Bronchial epithelial cell (primary cell): ENCODE measurements at regions not wholly inside any gene's neighbourhood (a gene's known extent, or its start where the extent isn't known, plus 50 kb on each side); places are given as distances from the start of the nearest gene placed in this dataset.
A peak's percentile ranks its signal among the peaks of the same experiment; 100 is the strongest.

Source experiments
- DNase-seq: peaks from one replicate; pipeline ENCODE4 v3.0.0-alpha.2; 2010; ENCODE audit warnings: low read depth
- FAIRE-seq: peaks from 2 replicates; lab custom pipeline; 2011; peaks lifted over from hg19 to GRCh38; lab: Jason Lieb, UNC
- H3K27me3 ChIP-seq: 2 replicates; pipeline ENCODE4 v1.5.1; 2011; ENCODE audit warnings: low read length; ENCODE audit not compliant: control insufficient read depth, insufficient read depth
- H3K36me3 ChIP-seq: 2 replicates; pipeline ENCODE4 v1.5.1; 2011; ENCODE audit warnings: low read length; ENCODE audit not compliant: control insufficient read depth, insufficient read depth
- H3K4me3 ChIP-seq: 2 replicates; pipeline ENCODE4 v1.5.1; 2011; ENCODE audit warnings: mild to moderate bottlenecking, low read depth, low read length, control low read depth
- CTCF ChIP-seq: IDR thresholded peaks from 2 replicates; pipeline ENCODE4 v1.5.1; 2011; ENCODE audit warnings: mild to moderate bottlenecking, moderate library complexity, low read length, control low read depth, inconsistent platforms; ENCODE audit not compliant: insufficient read depth, severe bottlenecking

- peaks cover 12% of the 10 kb centered on the region for H3K27me3 ChIP-seq
- H3K36me3 ChIP-seq = no peaks in the 10 kb centered on the region
- TF ChIP-seq CTCF = no peak
- DNase-seq (peak; percentile 17), FAIRE-seq (no peak)
- no peak overlapping the region for H3K4me3 ChIP-seq
These were observed 82.6 kb downstream of the RPLP1 start for GRCh38 chr15:69535101-69535638.

- no peak overlapping the region for H3K4me3 ChIP-seq
- no peak for TF ChIP-seq CTCF
- no peak for FAIRE-seq
- peaks cover 11% of the 10 kb centered on the region for H3K27me3 ChIP-seq
- no peaks in the 10 kb centered on the region for H3K36me3 ChIP-seq
- no peak for DNase-seq
These were observed 83.4 kb downstream of the RPLP1 start for GRCh38 chr15:69535998-69536397.

- Histone ChIP-seq H3K27me3 (peaks cover 8% of the 10 kb centered on the region), H3K36me3 (no peaks in the 10 kb centered on the region), H3K4me3 (no peak overlapping the region)
- DNase-seq (no peak), FAIRE-seq (no peak)
- no peak for TF ChIP-seq CTCF
These were observed 84.3 kb downstream of the RPLP1 start for GRCh38 chr15:69536726-69537512.

- peaks cover 6% of the 10 kb centered on the region for H3K27me3 ChIP-seq
- FAIRE-seq = no peak
- no peaks in the 10 kb centered on the region for H3K36me3 ChIP-seq
- TF ChIP-seq CTCF = no peak
- no peak overlapping the region for H3K4me3 ChIP-seq
- DNase-seq = no peak
These were observed 85.3 kb downstream of the RPLP1 start for GRCh38 chr15:69537901-69538300.

GRCh38 chr15:69538379-69538778 lies 85.8 kb downstream of the RPLP1 start:
- DNase-seq = no peak
- H3K4me3 ChIP-seq = no peak overlapping the region
- no peaks in the 10 kb centered on the region for H3K36me3 ChIP-seq
- TF ChIP-seq CTCF = no peak
- no peak for FAIRE-seq
- H3K27me3 ChIP-seq = peaks cover 4% of the 10 kb centered on the region

GRCh38 chr15:69539345-69539744 lies 86.7 kb downstream of the RPLP1 start:
- TF ChIP-seq CTCF = no peak
- no peak for FAIRE-seq

More at GRCh38 chr15:69539345-69539744, 86.7 kb downstream of the RPLP1 start:
- H3K36me3 ChIP-seq = no peaks in the 10 kb centered on the region
- H3K4me3 ChIP-seq = no peak overlapping the region
- peaks cover 4% of the 10 kb centered on the region for H3K27me3 ChIP-seq
- DNase-seq = no peak
